HG03439 (cell line): ENCODE measurements at regions not wholly inside any gene's neighbourhood (a gene's known extent, or its start where the extent isn't known, plus 50 kb on each side); places are given as distances from the start of the nearest gene placed in this dataset.

Experiments used
- ATAC-seq: cut with Tn5 transposase; IDR thresholded peaks from one replicate; pipeline ENCODE4 v1.9.1; 2021; ENCODE audit warnings: mild to moderate bottlenecking, moderate library complexity; ENCODE audit not compliant: unreplicated experiment

GRCh38 chr5:106172681-106173532, 1497.8 kb downstream of the EFNA5 start:
- ATAC-seq: no peak

- ATAC-seq: no peak
Observed at GRCh38 chr5:106171708-106172107, 1499.0 kb downstream of the EFNA5 start.

- no peak for ATAC-seq
Observed at GRCh38 chr5:106171132-106171531, 1499.6 kb downstream of the EFNA5 start.

- no peak for ATAC-seq
Observed at GRCh38 chr5:106167766-106168165, 1503.0 kb downstream of the EFNA5 start.

- no peak for ATAC-seq
Observed at GRCh38 chr5:106163233-106163632, 1507.5 kb downstream of the EFNA5 start.

GRCh38 chr5:106159616-106160015, 1511.1 kb downstream of the EFNA5 start:
- no peak for ATAC-seq

- no peak for ATAC-seq
Observed at GRCh38 chr5:106154280-106154716, 1516.4 kb downstream of the EFNA5 start.

- no peak for ATAC-seq
Observed at GRCh38 chr5:106152569-106152968, 1518.2 kb downstream of the EFNA5 start.

GRCh38 chr5:106142116-106142515, 1528.6 kb downstream of the EFNA5 start:
- no peak for ATAC-seq

- ATAC-seq: no peak
Observed at GRCh38 chr5:106140101-106140500, 1530.6 kb downstream of the EFNA5 start.

- ATAC-seq: no peak
Observed at GRCh38 chr5:106136061-106136460, 1534.7 kb downstream of the EFNA5 start.

GRCh38 chr5:106135473-106135872, 1535.3 kb downstream of the EFNA5 start:
- ATAC-seq: no peak

GRCh38 chr5:106134549-106134948, 1536.2 kb downstream of the EFNA5 start:
- ATAC-seq: no peak

- peak; percentile 96 for ATAC-seq
Observed at GRCh38 chr5:106127985-106128384, 1542.8 kb downstream of the EFNA5 start.

GRCh38 chr5:106127341-106127781, 1543.4 kb downstream of the EFNA5 start:
- ATAC-seq: peak; percentile 62

- ATAC-seq: no peak
Observed at GRCh38 chr5:106121972-106122605, 1548.6 kb downstream of the EFNA5 start.

GRCh38 chr5:106116682-106117081, 1554.1 kb downstream of the EFNA5 start:
- ATAC-seq: no peak

- no peak for ATAC-seq
Observed at GRCh38 chr5:106113922-106114321, 1556.8 kb downstream of the EFNA5 start.

- no peak for ATAC-seq
Observed at GRCh38 chr5:106106384-106106783, 1564.4 kb downstream of the EFNA5 start.

- no peak for ATAC-seq
Observed at GRCh38 chr5:106097340-106097739, 1573.4 kb downstream of the EFNA5 start.

GRCh38 chr5:106094839-106095238, 1575.9 kb downstream of the EFNA5 start:
- ATAC-seq: no peak

GRCh38 chr5:106094204-106094607, 1576.5 kb downstream of the EFNA5 start:
- no peak for ATAC-seq
